Caco-2 (cell line): ENCODE measurements at regions not wholly inside any gene's neighbourhood (a gene's known extent, or its start where the extent isn't known, plus 50 kb on each side); places are given as distances from the start of the nearest gene placed in this dataset.

Experiments
- BruUV-seq: library from RNA; stranded (reverse); fragments of 400-500 nt; replicated peaks from 2 replicates; lab custom pipeline; 2021; lab: Mats Ljungman, UMichigan
- CTCF ChIA-PET: fragments of 300-600 bp; sonication (Branson Sonifier 250); formaldehyde crosslinking; loops from one replicate; lab custom pipeline; 2022; ENCODE audit warnings: antibody characterized with exemption; lab: Charles Lee
- POLR2A ChIA-PET: fragments of 300-600 bp; sonication (Branson Sonifier 250); formaldehyde crosslinking; loops from one replicate; lab custom pipeline; 2022; ENCODE audit warnings: antibody characterized with exemption; lab: Charles Lee
- DNase-seq, 2 experiments: peaks; one replicate each; pipeline versions ENCODE4 v3.0.0 to v3.0.0-alpha.2; 2020 to 2022
- H3K27me3 ChIP-seq: replicated peaks from 2 replicates; pipeline ENCODE4 v1.6.0; 2011; ENCODE audit warnings: low read length; ENCODE audit not compliant: control insufficient read depth, insufficient read depth
- H3K36me3 ChIP-seq: 2 replicates; pipeline ENCODE4 v1.5.1; 2011; ENCODE audit warnings: low read length; ENCODE audit not compliant: control insufficient read depth, insufficient read depth
- H3K4me1 ChIP-seq: fragments of 250-450 bp; sonication (Bioruptor Pico); 2 replicates; pipeline ENCODE4 v1.5.1; 2020; ENCODE audit warnings: mild to moderate bottlenecking
- H3K4me3 ChIP-seq: 2 replicates; pipeline ENCODE4 v1.5.1; 2011; ENCODE audit warnings: low read depth, mild to moderate bottlenecking, control low read depth, low read length
- H3K9me3 ChIP-seq: fragments of 250-450 bp; sonication (Bioruptor Pico); 2 replicates; pipeline ENCODE4 v1.5.1; 2020; ENCODE audit warnings: mild to moderate bottlenecking, moderate library complexity
- H3K27ac Mint-ChIP-seq: one replicate; pipeline ENCODE4 v1.8.0; 2022; ENCODE audit warnings: mixed read lengths; ENCODE audit not compliant: unreplicated experiment
- H3K27me3 Mint-ChIP-seq: one replicate; pipeline ENCODE4 v1.8.0; 2022; ENCODE audit warnings: mixed read lengths; ENCODE audit not compliant: insufficient read depth, unreplicated experiment
- H3K36me3 Mint-ChIP-seq: one replicate; pipeline ENCODE4 v1.8.0; 2022; ENCODE audit warnings: mild to moderate bottlenecking, mixed read lengths; ENCODE audit not compliant: insufficient read depth, unreplicated experiment
- H3K4me1 Mint-ChIP-seq: one replicate; pipeline ENCODE4 v1.8.0; 2022; ENCODE audit warnings: low read depth, mixed read lengths; ENCODE audit not compliant: unreplicated experiment
- H3K4me3 Mint-ChIP-seq: one replicate; pipeline ENCODE4 v1.8.0; 2022; ENCODE audit warnings: mild to moderate bottlenecking, moderate library complexity, mixed read lengths; ENCODE audit not compliant: unreplicated experiment
- H3K9me3 Mint-ChIP-seq: one replicate; pipeline ENCODE4 v1.8.0; 2022; ENCODE audit warnings: mixed read lengths; ENCODE audit not compliant: unreplicated experiment
- intact Hi-C: fragments of 100-400 bp; cut with micrococcal nuclease; formaldehyde crosslinking; loops from one replicate; pipeline ENCODE4 v1.10.0; 2022; ENCODE audit not compliant: unreplicated experiment
- TF ChIP-seq, protein P1 (sequence below), 2 experiments: fragments of 200-600 bp in 1 of 2; IDR thresholded peaks; 1 replicate in 1 of 2; 2 replicates in 1 of 2; pipeline versions ENCODE4 v1.5.1 to v1.8.0; 2011 to 2022; ENCODE audit warnings: antibody characterized with exemption in 1 of 2, control low read depth in 1 of 2, inconsistent platforms in 1 of 2, low read depth in 1 of 2, low read length in 1 of 2, mild to moderate bottlenecking in 1 of 2, moderate library complexity in 1 of 2; ENCODE audit not compliant: insufficient read depth in 1 of 2, severe bottlenecking in 1 of 2, unreplicated experiment in 1 of 2

DNA sequence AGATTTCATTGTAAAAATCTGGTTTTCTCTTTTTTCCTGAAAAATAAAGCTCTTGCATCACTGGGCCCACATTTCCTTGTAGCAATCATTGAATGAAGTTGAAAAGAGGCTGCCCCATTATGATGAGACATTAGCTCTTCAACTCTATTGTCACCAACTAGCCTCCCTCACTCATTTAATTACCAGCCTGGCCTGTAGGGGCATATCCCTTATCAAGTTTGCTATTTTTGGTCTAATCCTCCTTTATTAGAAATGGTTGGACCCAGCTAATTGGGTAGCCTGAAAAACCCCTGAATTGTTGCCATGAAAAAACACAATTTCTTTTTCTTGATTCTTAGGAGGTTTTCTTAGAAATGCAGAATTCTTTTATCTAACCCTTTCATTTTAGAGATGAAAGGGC lies 164.6 kb upstream of the CASK start:
- H3K27ac Mint-ChIP-seq: no peak overlapping the region
- Histone ChIP-seq H3K4me1 (peaks cover 3% of the 10 kb centered on the region; the same call in 1 of the 2 replicates), H3K36me3 (no peaks in the 10 kb centered on the region), H3K9me3 (no peaks in the 10 kb centered on the region), H3K27me3 (no peaks in the 10 kb centered on the region), H3K4me3 (no peak overlapping the region)
- no TSS peak for BruUV-seq
- ChIA-PET CTCF (no interaction called here), POLR2A (no interaction called here)
- H3K36me3 Mint-ChIP-seq: peaks cover 3% of the 10 kb centered on the region
- no peaks in the 10 kb centered on the region for H3K9me3 Mint-ChIP-seq
- intact Hi-C loops: no loop called here
- H3K27me3 Mint-ChIP-seq: no peaks in the 10 kb centered on the region
- no peak for DNase-seq
- no peak overlapping the region for H3K4me3 Mint-ChIP-seq
- TF ChIP-seq, protein P1, sequence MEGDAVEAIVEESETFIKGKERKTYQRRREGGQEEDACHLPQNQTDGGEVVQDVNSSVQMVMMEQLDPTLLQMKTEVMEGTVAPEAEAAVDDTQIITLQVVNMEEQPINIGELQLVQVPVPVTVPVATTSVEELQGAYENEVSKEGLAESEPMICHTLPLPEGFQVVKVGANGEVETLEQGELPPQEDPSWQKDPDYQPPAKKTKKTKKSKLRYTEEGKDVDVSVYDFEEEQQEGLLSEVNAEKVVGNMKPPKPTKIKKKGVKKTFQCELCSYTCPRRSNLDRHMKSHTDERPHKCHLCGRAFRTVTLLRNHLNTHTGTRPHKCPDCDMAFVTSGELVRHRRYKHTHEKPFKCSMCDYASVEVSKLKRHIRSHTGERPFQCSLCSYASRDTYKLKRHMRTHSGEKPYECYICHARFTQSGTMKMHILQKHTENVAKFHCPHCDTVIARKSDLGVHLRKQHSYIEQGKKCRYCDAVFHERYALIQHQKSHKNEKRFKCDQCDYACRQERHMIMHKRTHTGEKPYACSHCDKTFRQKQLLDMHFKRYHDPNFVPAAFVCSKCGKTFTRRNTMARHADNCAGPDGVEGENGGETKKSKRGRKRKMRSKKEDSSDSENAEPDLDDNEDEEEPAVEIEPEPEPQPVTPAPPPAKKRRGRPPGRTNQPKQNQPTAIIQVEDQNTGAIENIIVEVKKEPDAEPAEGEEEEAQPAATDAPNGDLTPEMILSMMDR (IDR thresholded peaks at IDR 0.05; ENCODE audit: insufficient read depth in 1 of 2, low read depth in 1 of 2, low read length in 1 of 2, severe bottlenecking in 1 of 2, unreplicated experiment in 1 of 2): no peak
- H3K4me1 Mint-ChIP-seq: no peaks in the 10 kb centered on the region

DNA sequence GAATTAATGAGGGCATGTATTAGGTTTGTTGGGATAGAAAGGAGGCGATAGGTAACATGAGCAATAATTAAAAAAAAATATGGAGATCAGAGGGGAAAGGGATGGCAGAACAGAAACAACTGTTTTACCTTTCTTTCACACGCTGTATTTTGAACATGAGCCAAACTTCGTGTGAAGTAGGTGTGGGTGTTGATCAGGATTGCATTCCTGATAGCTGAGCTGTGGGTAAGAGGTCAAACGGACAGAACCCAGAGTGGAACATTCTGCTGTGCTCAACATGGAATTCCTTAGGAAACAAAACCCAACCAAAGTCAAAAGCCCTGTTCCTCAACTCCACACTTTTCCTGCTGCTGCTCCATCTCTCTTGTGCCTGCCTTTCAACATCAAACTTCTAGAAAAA lies 162.5 kb upstream of the CASK start:
- Histone ChIP-seq H3K9me3 (no peaks in the 10 kb centered on the region), H3K36me3 (no peaks in the 10 kb centered on the region), H3K27me3 (no peaks in the 10 kb centered on the region), H3K4me3 (no peak overlapping the region), H3K4me1 (no peaks in the 10 kb centered on the region)
- Mint-ChIP-seq H3K27ac (no peak overlapping the region), H3K9me3 (no peaks in the 10 kb centered on the region), H3K4me1 (no peaks in the 10 kb centered on the region), H3K27me3 (no peaks in the 10 kb centered on the region), H3K36me3 (peaks cover 7% of the 10 kb centered on the region), H3K4me3 (no peak overlapping the region)
- CTCF ChIA-PET: no interaction called here
- intact Hi-C loops: no loop called here
- TF ChIP-seq, protein P1 (IDR thresholded peaks at IDR 0.05; ENCODE audit: insufficient read depth in 1 of 2, low read depth in 1 of 2, low read length in 1 of 2, severe bottlenecking in 1 of 2, unreplicated experiment in 1 of 2): no peak
- POLR2A ChIA-PET: no interaction called here
- no peak for DNase-seq
- no TSS peak for BruUV-seq

DNA sequence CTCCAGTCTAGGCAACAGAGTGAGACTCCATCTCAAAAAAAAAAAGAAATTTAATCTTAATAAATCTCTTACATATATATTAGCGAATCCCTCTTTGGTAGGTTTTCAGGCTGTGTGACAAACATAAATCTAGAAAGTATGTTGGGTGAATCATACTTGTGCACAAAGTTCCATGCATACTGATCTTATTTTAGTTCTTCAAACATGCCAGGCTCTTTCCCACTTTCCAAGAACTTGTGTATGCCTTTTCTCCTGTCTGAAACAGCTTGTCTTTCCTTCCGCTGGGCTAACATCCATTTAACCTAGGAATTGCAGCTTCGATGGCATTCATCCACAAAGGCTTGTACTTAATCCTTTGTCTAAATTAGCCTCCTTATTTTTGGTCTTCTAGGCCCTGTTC lies 156.6 kb upstream of the CASK start:
- ChIA-PET POLR2A (no interaction called here), CTCF (no interaction called here)
- no TSS peak for BruUV-seq
- Histone ChIP-seq H3K36me3 (no peaks in the 10 kb centered on the region), H3K27me3 (no peaks in the 10 kb centered on the region), H3K4me3 (no peak overlapping the region), H3K4me1 (no peaks in the 10 kb centered on the region), H3K9me3 (no peaks in the 10 kb centered on the region)
- TF ChIP-seq, protein P1 (IDR thresholded peaks at IDR 0.05; ENCODE audit: insufficient read depth in 1 of 2, low read depth in 1 of 2, low read length in 1 of 2, severe bottlenecking in 1 of 2, unreplicated experiment in 1 of 2): no peak
- H3K36me3 Mint-ChIP-seq: peaks cover 7% of the 10 kb centered on the region
- H3K4me3 Mint-ChIP-seq: no peak overlapping the region
- H3K27me3 Mint-ChIP-seq: no peaks in the 10 kb centered on the region
- no peak for DNase-seq
- no peaks in the 10 kb centered on the region for H3K4me1 Mint-ChIP-seq
- no peak overlapping the region for H3K27ac Mint-ChIP-seq
- H3K9me3 Mint-ChIP-seq: no peaks in the 10 kb centered on the region
- intact Hi-C loops: no loop called here
